ENCODE measurements at regions not wholly inside any gene's neighbourhood (a gene's known extent, or its start where the extent isn't known, plus 50 kb on each side); places are given as distances from the start of the nearest gene placed in this dataset.

DNA sequence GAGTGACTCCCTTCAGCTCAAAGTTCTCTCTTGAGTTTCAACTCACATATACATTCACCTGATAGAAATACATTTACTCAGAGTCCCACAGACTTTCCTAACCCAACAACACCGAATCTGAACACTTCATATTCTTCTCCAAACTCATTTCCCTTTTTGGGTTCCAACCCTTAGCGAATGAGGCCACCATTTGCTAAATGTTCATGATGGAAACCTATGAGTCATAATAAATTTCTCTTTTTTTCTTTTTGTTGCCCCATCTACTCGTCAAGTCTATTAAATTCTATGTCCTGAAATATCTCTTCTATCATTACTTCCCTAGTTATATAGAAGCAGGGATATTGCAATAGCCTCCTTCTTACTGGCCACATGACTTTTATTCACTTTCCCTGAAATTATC, 100.1 kb downstream of the HLX start:
- Histone ChIP-seq H3K36me3 (ENCODE audit: control insufficient read depth, insufficient read depth, low read length) (no peaks in the 10 kb centered on the region), H3K27me3 (ENCODE audit: control insufficient read depth, insufficient read depth, low read length) (no peaks in the 10 kb centered on the region), H3K4me3 (ENCODE audit: low read length) (no peak overlapping the region), H3K9me3 (replicated peaks; ENCODE audit: control insufficient read depth, low read depth, low read length) (no peaks in the 10 kb centered on the region), H3K4me1 (ENCODE audit: control insufficient read depth, insufficient read depth, low read length) (no peaks in the 10 kb centered on the region), H3K27ac (ENCODE audit: low read length) (no peak overlapping the region)
- WGBS (ENCODE audit: insufficient coverage), result 100% methylated on average over 2 of the region's 3 CpGs
- no peak for DNase-seq

DNA sequence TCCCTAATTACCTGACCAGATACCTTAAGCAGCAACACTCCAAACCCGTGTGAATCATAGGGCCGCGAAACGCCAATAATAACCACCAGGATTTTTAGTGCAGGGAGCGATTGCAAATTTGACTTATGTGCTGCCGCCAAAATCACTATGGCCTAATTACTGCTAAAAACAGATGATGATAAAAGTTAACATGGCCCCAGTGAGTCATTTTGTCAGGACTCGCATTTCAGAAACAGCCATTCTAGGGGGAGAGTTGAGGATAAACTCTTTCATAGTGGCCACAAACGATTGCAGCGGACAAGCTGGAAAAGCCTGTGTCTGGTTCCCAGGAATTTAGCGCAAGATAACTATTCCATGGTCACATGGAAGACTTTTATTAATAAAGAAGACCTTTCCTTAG, 103.4 kb downstream of the HLX start:
- peak; percentile 38 for DNase-seq
- WGBS (ENCODE audit: insufficient coverage), result 62% methylated on average over 5 of the region's 10 CpGs
- no peaks in the 10 kb centered on the region for H3K9me3 ChIP-seq (replicated peaks; ENCODE audit: control insufficient read depth, low read depth, low read length)
- H3K27ac ChIP-seq (ENCODE audit: low read length), result no peak overlapping the region
- H3K36me3 ChIP-seq (ENCODE audit: control insufficient read depth, insufficient read depth, low read length), result no peaks in the 10 kb centered on the region
- H3K4me3 ChIP-seq (ENCODE audit: low read length), result no peak overlapping the region
- H3K4me1 ChIP-seq (ENCODE audit: control insufficient read depth, insufficient read depth, low read length), result no peaks in the 10 kb centered on the region
- no peaks in the 10 kb centered on the region for H3K27me3 ChIP-seq (ENCODE audit: control insufficient read depth, insufficient read depth, low read length)

DNA sequence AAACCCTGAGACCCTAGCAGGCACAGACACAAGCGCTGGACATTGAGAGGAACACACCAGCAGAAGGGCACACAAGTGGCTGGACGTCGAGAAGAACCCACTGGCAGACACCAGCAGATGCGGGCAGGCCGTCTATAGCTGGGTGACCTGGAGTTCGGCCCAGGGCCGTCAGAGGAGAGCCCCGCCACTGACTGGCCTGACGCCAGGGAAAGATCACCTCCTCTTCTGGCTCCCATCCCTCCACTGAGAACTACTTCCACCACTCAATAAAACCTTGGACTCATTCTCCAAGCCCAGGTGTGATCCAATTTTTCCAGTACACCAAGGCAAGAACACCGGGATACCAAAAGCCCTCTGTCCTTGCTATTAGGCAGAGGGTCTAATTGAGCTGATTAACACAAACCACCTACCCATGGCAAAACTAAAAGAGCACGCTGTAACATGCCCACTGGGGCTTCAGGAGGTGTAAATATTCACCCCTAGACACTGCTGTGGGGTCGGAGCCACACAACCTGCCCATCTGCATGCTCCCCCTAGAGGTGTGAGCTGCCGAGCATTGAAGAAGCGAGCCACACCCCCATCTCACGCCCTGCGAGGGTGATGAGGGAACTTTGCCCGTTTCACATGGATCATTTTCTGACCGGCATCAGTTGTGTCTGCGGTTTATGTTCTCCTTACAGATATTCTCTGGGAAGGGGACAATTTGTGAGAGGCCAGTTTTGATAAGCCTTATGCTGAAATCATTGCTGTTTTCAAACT, 104.8 kb downstream of the HLX start:
- 52% methylated on average over 12 of the region's 19 CpGs for WGBS (ENCODE audit: insufficient coverage)

DNA sequence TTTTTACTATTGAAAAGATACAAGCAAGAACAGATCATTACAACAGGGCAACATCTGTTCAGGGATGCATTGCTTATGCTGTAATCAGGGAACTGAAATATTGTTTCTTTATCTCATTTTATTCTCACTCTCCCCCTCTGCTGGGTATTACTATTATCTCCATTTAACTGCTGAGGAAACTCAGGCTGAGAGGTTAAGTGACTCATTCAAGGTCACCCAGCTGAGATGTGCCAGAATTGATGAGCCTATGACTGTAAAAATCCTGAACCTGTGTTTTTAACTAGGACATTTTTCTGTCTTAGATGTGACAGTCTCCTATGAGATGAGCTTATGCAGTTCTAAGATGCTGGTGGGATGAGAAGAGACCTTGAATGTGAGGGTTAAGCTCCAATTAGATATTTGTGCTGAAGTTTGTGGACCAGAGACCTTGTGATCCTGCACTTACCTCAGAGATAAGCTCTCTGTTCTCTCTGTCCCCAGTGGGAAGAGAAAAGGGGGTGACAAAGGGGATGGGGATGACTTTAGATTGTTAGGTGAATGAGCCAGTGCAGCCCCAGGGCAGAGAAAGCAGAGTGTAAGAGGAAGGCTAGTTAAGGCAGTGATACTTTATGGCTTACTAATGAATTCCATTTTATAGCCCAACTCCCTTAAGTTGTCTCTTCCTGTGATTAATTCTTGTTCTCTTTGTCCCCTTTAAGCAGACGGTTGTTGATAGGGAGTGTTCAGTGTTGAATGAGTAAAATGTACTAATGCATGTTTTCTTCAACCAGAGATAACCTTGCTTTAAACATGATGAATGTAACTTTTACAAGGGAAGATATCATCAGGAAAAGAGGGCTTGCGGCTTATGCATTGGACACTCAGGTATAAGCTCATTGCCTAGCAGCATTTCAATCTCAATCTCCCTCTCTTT, 111.4 kb downstream of the HLX start:
- H3K4me1 ChIP-seq (ENCODE audit: control insufficient read depth, insufficient read depth, low read length), result no peaks in the 10 kb centered on the region
- WGBS (ENCODE audit: insufficient coverage), result no CpG with 5 or more reads among the region's 2 CpGs

More for the DNA sequence above, 104.8 kb downstream of the HLX start:
- H3K27me3 ChIP-seq (ENCODE audit: control insufficient read depth, insufficient read depth, low read length), result no peaks in the 10 kb centered on the region
- H3K4me3 ChIP-seq (ENCODE audit: low read length), result no peak overlapping the region
- H3K4me1 ChIP-seq (ENCODE audit: control insufficient read depth, insufficient read depth, low read length), result no peaks in the 10 kb centered on the region
- no peak overlapping the region for H3K27ac ChIP-seq (ENCODE audit: low read length)
- no peaks in the 10 kb centered on the region for H3K36me3 ChIP-seq (ENCODE audit: control insufficient read depth, insufficient read depth, low read length)
- DNase-seq, result peak; percentile 10
- no peaks in the 10 kb centered on the region for H3K9me3 ChIP-seq (replicated peaks; ENCODE audit: control insufficient read depth, low read depth, low read length)

DNA sequence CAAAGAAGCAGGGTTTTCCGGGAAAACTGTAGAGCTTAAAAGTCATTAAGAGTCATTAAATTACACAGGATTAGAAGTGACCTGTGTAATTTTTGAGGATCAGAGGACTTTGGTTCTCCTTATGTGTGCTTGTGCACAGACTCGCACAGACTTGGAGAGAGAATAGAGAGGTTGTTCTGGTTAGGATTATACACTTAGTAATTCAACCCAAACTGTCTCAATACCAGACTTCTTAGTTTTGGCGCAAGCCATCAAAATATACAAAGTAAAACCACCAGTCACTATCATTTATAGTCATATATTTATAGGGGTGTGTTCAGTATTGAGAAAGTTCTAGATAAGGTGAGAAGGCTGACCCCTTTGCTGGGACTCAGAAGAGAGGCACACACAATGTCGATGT, 112.3 kb downstream of the HLX start:
- Histone ChIP-seq H3K36me3 (ENCODE audit: control insufficient read depth, insufficient read depth, low read length) (no peaks in the 10 kb centered on the region), H3K27me3 (ENCODE audit: control insufficient read depth, insufficient read depth, low read length) (no peaks in the 10 kb centered on the region), H3K27ac (ENCODE audit: low read length) (no peak overlapping the region), H3K4me1 (ENCODE audit: control insufficient read depth, insufficient read depth, low read length) (no peaks in the 10 kb centered on the region), H3K4me3 (ENCODE audit: low read length) (no peak overlapping the region), H3K9me3 (replicated peaks; ENCODE audit: control insufficient read depth, low read depth, low read length) (no peaks in the 10 kb centered on the region)
- no CpG with 5 or more reads among the region's 4 CpGs for WGBS (ENCODE audit: insufficient coverage)
- no peak for DNase-seq

More for the DNA sequence above, 111.4 kb downstream of the HLX start:
- DNase-seq, result no peak
- H3K4me3 ChIP-seq (ENCODE audit: low read length), result no peak overlapping the region
- H3K27ac ChIP-seq (ENCODE audit: low read length), result no peak overlapping the region
- no peaks in the 10 kb centered on the region for H3K27me3 ChIP-seq (ENCODE audit: control insufficient read depth, insufficient read depth, low read length)
- no peaks in the 10 kb centered on the region for H3K36me3 ChIP-seq (ENCODE audit: control insufficient read depth, insufficient read depth, low read length)
- H3K9me3 ChIP-seq (replicated peaks; ENCODE audit: control insufficient read depth, low read depth, low read length), result no peaks in the 10 kb centered on the region

DNA sequence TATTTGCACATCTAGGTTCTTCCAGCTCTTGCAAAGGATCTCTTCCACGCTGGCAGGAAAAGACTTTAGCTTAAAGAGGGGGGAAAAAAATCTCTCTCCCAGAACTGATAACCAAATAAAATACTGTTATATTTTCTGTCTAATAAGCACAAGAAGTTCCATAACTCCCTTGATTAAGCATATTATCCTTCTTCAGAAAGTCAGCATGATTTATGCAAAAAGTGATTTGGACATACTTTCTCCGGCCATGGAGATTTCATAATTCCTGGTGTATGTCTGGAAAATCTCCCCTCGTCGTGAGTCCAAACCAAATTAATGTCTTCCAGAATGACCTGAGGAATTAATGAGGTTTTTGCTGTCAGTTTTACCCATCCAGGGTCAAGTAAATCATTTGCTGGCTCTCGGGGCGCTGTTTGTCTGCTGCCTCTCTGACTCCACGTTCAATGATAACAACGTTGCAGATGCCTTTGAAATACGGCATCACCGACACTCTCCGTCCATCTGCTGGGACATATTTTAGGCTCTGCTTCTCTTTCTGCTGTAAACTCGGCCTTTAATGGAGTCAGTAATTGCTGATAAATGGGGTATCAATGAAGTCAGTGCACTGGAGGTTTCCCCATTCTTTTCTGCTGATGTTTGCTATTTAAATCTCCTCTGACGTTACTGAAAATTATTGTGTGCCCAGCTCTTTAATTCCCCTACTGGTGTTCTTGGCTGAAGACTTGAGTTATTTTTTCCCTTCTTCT, 112.9 kb downstream of the HLX start:
- Histone ChIP-seq H3K4me1 (ENCODE audit: control insufficient read depth, insufficient read depth, low read length) (no peaks in the 10 kb centered on the region), H3K27ac (ENCODE audit: low read length) (no peak overlapping the region), H3K27me3 (ENCODE audit: control insufficient read depth, insufficient read depth, low read length) (no peaks in the 10 kb centered on the region), H3K36me3 (ENCODE audit: control insufficient read depth, insufficient read depth, low read length) (no peaks in the 10 kb centered on the region), H3K4me3 (ENCODE audit: low read length) (no peak overlapping the region), H3K9me3 (replicated peaks; ENCODE audit: control insufficient read depth, low read depth, low read length) (no peaks in the 10 kb centered on the region)
- 54% methylated on average over 6 of the region's 13 CpGs for WGBS (ENCODE audit: insufficient coverage)
- peak; percentile 12 for DNase-seq

DNA sequence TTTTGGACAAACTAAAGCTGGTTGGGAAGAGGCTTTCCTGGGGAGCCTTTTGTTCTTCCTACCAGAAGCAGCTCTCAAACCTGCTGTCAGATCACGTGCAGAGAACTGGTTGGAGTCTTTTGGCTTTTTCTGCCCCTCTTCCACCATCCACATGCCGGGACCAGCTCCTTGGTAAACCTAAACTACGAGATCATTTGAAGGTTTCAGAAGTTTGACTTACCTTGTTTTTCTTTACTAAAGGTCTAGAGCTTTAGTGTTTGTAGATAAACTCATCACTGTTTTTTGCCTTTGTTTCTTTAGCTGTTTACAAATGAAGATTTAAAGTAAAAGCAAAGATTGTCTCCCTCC, 113.4 kb downstream of the HLX start:
- Histone ChIP-seq H3K4me1 (ENCODE audit: control insufficient read depth, insufficient read depth, low read length) (no peaks in the 10 kb centered on the region), H3K27ac (ENCODE audit: low read length) (no peak overlapping the region), H3K9me3 (replicated peaks; ENCODE audit: control insufficient read depth, low read depth, low read length) (no peaks in the 10 kb centered on the region), H3K27me3 (ENCODE audit: control insufficient read depth, insufficient read depth, low read length) (no peaks in the 10 kb centered on the region), H3K4me3 (ENCODE audit: low read length) (no peak overlapping the region), H3K36me3 (ENCODE audit: control insufficient read depth, insufficient read depth, low read length) (no peaks in the 10 kb centered on the region)
- 25% methylated on average over 1 of the region's 3 CpGs for WGBS (ENCODE audit: insufficient coverage)
- no peak for DNase-seq

DNA sequence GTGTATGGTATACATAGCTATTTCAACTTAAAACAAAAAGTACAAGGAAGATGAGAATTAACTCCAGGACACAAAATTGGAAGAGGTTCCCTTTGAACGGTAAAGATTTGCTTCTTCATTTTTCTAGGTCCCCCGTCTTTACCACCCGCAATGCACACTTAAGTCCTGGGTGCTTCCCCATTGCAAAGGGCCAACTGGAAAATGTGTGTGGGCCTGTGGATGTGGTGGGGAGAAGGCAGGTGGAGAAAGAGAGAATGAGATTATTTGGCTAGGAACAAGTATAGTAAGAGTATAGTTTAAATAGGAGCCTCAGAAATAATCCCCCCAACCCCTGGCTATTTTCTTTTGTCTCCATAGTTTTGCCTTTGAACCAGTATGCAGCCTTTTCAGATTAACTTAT, 115.4 kb downstream of the HLX start:
- WGBS (ENCODE audit: insufficient coverage), result no CpG with 5 or more reads among the region's 3 CpGs
- no peak for DNase-seq
- H3K36me3 ChIP-seq (ENCODE audit: control insufficient read depth, insufficient read depth, low read length), result no peaks in the 10 kb centered on the region
- H3K9me3 ChIP-seq (replicated peaks; ENCODE audit: control insufficient read depth, low read depth, low read length), result no peaks in the 10 kb centered on the region
- H3K4me1 ChIP-seq (ENCODE audit: control insufficient read depth, insufficient read depth, low read length), result peaks cover under 1% of the 10 kb centered on the region
- no peak overlapping the region for H3K27ac ChIP-seq (ENCODE audit: low read length)
- no peak overlapping the region for H3K4me3 ChIP-seq (ENCODE audit: low read length)
- H3K27me3 ChIP-seq (ENCODE audit: control insufficient read depth, insufficient read depth, low read length), result no peaks in the 10 kb centered on the region

DNA sequence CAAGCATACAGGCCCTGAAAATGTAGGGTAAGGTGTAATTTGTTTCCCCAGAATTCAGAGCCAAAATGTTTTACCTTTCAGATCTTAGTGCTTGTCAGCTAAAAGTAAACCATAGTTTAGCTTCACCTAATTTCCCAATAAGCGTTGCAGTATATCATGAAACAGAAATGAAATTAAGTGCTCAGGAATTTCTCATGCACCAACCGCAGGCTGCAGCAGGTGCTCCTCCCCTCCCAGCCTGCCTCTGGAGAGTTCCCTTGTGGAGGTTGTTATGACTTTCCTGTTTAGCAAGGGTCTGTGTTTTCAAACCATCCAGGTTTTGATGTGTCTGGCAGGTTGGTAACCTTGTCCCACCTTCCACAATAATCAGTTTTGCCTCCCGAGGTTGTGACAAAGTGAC, 118.5 kb downstream of the HLX start:
- no peaks in the 10 kb centered on the region for H3K27me3 ChIP-seq (ENCODE audit: control insufficient read depth, insufficient read depth, low read length)
- DNase-seq, result no peak
- 86% methylated on average over 1 of the region's 3 CpGs for WGBS (ENCODE audit: insufficient coverage)
- no peak overlapping the region for H3K27ac ChIP-seq (ENCODE audit: low read length)
- no peaks in the 10 kb centered on the region for H3K36me3 ChIP-seq (ENCODE audit: control insufficient read depth, insufficient read depth, low read length)
- peaks cover 6% of the 10 kb centered on the region for H3K4me1 ChIP-seq (ENCODE audit: control insufficient read depth, insufficient read depth, low read length)
- H3K4me3 ChIP-seq (ENCODE audit: low read length), result no peak overlapping the region
- H3K9me3 ChIP-seq (replicated peaks; ENCODE audit: control insufficient read depth, low read depth, low read length), result no peaks in the 10 kb centered on the region
